ENCODE measurements at regions not wholly inside any gene's neighbourhood (a gene's known extent, or its start where the extent isn't known, plus 50 kb on each side); places are given as distances from the start of the nearest gene placed in this dataset.

DNA sequence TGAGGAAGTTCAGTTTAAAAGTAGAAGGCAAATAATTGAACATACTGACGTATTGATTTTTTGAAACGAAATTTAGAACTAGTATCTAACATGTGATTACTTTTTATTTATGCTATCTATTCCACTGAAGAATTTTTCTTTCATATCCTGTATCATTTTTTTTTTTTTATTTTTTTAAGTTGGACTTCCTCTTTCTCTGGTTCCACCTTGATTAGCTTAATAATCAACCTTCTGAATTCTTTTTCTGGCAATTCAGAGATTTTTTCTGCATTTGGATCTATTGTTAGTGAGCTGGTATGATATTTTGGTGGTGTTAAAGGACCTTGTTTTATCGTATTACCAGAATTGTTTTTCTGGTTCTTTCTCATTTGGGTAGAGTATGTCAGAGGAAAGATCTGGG lies 411.2 kb downstream of the SOX11 start:
- TF ChIP-seq, protein P1, sequence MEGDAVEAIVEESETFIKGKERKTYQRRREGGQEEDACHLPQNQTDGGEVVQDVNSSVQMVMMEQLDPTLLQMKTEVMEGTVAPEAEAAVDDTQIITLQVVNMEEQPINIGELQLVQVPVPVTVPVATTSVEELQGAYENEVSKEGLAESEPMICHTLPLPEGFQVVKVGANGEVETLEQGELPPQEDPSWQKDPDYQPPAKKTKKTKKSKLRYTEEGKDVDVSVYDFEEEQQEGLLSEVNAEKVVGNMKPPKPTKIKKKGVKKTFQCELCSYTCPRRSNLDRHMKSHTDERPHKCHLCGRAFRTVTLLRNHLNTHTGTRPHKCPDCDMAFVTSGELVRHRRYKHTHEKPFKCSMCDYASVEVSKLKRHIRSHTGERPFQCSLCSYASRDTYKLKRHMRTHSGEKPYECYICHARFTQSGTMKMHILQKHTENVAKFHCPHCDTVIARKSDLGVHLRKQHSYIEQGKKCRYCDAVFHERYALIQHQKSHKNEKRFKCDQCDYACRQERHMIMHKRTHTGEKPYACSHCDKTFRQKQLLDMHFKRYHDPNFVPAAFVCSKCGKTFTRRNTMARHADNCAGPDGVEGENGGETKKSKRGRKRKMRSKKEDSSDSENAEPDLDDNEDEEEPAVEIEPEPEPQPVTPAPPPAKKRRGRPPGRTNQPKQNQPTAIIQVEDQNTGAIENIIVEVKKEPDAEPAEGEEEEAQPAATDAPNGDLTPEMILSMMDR (optimal IDR thresholded peaks at IDR 0.05 in 1 of 3, IDR thresholded peaks at IDR 0.05 in 1 of 3, conservative IDR thresholded peaks at IDR 0.05 in 1 of 3; ENCODE audit: extremely low read depth in 1 of 3, insufficient read depth in 2 of 3, low read length in 3 of 3) = no peak
- no peak for TF ChIP-seq EZH2 (IDR thresholded peaks at IDR 0.05; ENCODE audit: low read length)
